ENCODE measurements at regions not wholly inside any gene's neighbourhood (a gene's known extent, or its start where the extent isn't known, plus 50 kb on each side); places are given as distances from the start of the nearest gene placed in this dataset.

- no peak for TF ChIP-seq CTCF (conservative IDR thresholded peaks at IDR 0.05; ENCODE audit: low read depth, low read length)
- no peak overlapping the region for H3K4me3 ChIP-seq (ENCODE audit: low read depth, low read length)
- no peak for DNase-seq (ENCODE audit: low read depth)
Observed at GRCh38 chr6:166834049-166834448, 122.3 kb downstream of the RNASET2 start.

GRCh38 chr6:166830891-166831363, 125.4 kb downstream of the RNASET2 start:
- no peak for DNase-seq (ENCODE audit: low read depth)
- H3K4me3 ChIP-seq (ENCODE audit: low read depth, low read length), result no peak overlapping the region
- TF ChIP-seq CTCF (conservative IDR thresholded peaks at IDR 0.05; ENCODE audit: low read depth, low read length), result no peak

GRCh38 chr6:166830185-166830890, 126.0 kb downstream of the RNASET2 start:
- DNase-seq (ENCODE audit: low read depth), result no peak
- no peak overlapping the region for H3K4me3 ChIP-seq (ENCODE audit: low read depth, low read length)

GRCh38 chr6:166826264-166826663, 130.1 kb downstream of the RNASET2 start:
- DNase-seq (ENCODE audit: low read depth), result no peak
- TF ChIP-seq CTCF (conservative IDR thresholded peaks at IDR 0.05; ENCODE audit: low read depth, low read length), result no peak
- H3K4me3 ChIP-seq (ENCODE audit: low read depth, low read length), result no peak overlapping the region

More at GRCh38 chr6:166830185-166830890, 126.0 kb downstream of the RNASET2 start:
- TF ChIP-seq CTCF (conservative IDR thresholded peaks at IDR 0.05; ENCODE audit: low read depth, low read length), result no peak

GRCh38 chr6:166825553-166826145, 130.7 kb downstream of the RNASET2 start:
- DNase-seq (ENCODE audit: low read depth), result no peak
- no peak overlapping the region for H3K4me3 ChIP-seq (ENCODE audit: low read depth, low read length)
- no peak for TF ChIP-seq CTCF (conservative IDR thresholded peaks at IDR 0.05; ENCODE audit: low read depth, low read length)

- no peak for DNase-seq (ENCODE audit: low read depth)
- no peak overlapping the region for H3K4me3 ChIP-seq (ENCODE audit: low read depth, low read length)
- no peak for TF ChIP-seq CTCF (conservative IDR thresholded peaks at IDR 0.05; ENCODE audit: low read depth, low read length)
Observed at GRCh38 chr6:166824880-166825250, 131.5 kb downstream of the RNASET2 start.
